K562 (cell line): ENCODE measurements at regions not wholly inside any gene's neighbourhood (a gene's known extent, or its start where the extent isn't known, plus 50 kb on each side); places are given as distances from the start of the nearest gene placed in this dataset.

Experiments used
- ATAC-seq: fragments of 200-7000 bp; cut with Tn5 transposase; 3 replicates; pipeline ENCODE4 v1.9.1; 2020; ENCODE audit warnings: moderate library complexity
- BruUV-seq: library from RNA; stranded (reverse); fragments of 400-500 nt; replicated peaks from 2 replicates; lab custom pipeline; 2021; lab: Mats Ljungman, UMichigan
- CTCF ChIA-PET: fragments of 300-600 bp; formaldehyde crosslinking; extraction: SDS; loops from one replicate; lab custom pipeline; 2021; ENCODE audit warnings: low intra/inter-chr PET ratio; lab: Yijun Ruan, JAX
- POLR2A ChIA-PET: fragments of 300-600, 350-650 bp; sonication (Branson Sonifier 250); formaldehyde crosslinking; extraction: SDS; loops from one replicate; lab custom pipeline; 2021; ENCODE audit warnings: antibody characterized with exemption, inconsistent platforms; lab: Yijun Ruan, JAX
- DNase-seq, 4 experiments: peaks; one replicate each; pipeline versions ENCODE4 v3.0.0 to v3.0.0-alpha.2; 2011 to 2018; ENCODE audit warnings: low spot score in 3 of 4, mixed read lengths in 3 of 4; ENCODE audit errors: extremely low read depth in 1 of 4
- FAIRE-seq: peaks from 2 replicates; lab custom pipeline; 2011; peaks lifted over from hg19 to GRCh38; lab: Jason Lieb, UNC
- H2AFZ ChIP-seq: 2 replicates; pipeline ENCODE4 v1.6.0; 2011; ENCODE audit warnings: low read depth, low read length, control low read depth, inconsistent platforms
- H3K27ac ChIP-seq: fragments of 200-600 bp; 3 replicates; pipeline ENCODE4 v1.8.0; 2011; ENCODE audit warnings: low read depth, mild to moderate bottlenecking, control low read depth, inconsistent platforms, low read length, moderate library complexity, mixed read lengths; ENCODE audit errors: extremely low read depth
- H3K27me3 ChIP-seq, 2 experiments: fragments of 300-600 bp in 1 of 2; 2 replicates in 1 of 2; 3 replicates in 1 of 2; pipeline versions ENCODE4 v1.6.0 to v1.8.0; 2011; ENCODE audit warnings: inconsistent platforms in 2 of 2, low read length in 2 of 2, mild to moderate bottlenecking in 1 of 2, mixed read lengths in 1 of 2, moderate library complexity in 1 of 2; ENCODE audit not compliant: control insufficient read depth in 2 of 2, insufficient read depth in 2 of 2
- H3K36me3 ChIP-seq: fragments of 300-600 bp; 3 replicates; pipeline ENCODE4 v1.8.0; 2011; ENCODE audit warnings: mild to moderate bottlenecking, low read length, inconsistent platforms; ENCODE audit not compliant: control insufficient read depth, insufficient read depth
- H3K4me1 ChIP-seq, 2 experiments: fragments of 200-600 bp in 1 of 2; replicated peaks in 1 of 2; 2 replicates in 1 of 2; 3 replicates in 1 of 2; pipeline versions ENCODE4 v1.5.1 to v1.8.0; 2011; ENCODE audit warnings: inconsistent platforms in 2 of 2, low read length in 2 of 2, mild to moderate bottlenecking in 1 of 2, mixed read lengths in 1 of 2, moderate library complexity in 1 of 2; ENCODE audit not compliant: control insufficient read depth in 2 of 2, insufficient read depth in 2 of 2
- H3K4me2 ChIP-seq: 2 replicates; pipeline ENCODE4 v1.6.1; 2011; ENCODE audit warnings: low read length, control low read depth, inconsistent platforms, mixed read lengths; ENCODE audit not compliant: insufficient read depth
- H3K4me3 ChIP-seq: fragments of 200-600 bp; sonication (generic), shearing (Covaris generic); 2 replicates; pipeline ENCODE4 v1.5.1; 2016; ENCODE audit warnings: control low read depth, inconsistent platforms
- H3K79me2 ChIP-seq: fragments of 200-600 bp; 3 replicates; pipeline ENCODE4 v1.8.0; 2011; ENCODE audit warnings: low read length, inconsistent platforms; ENCODE audit not compliant: control insufficient read depth, insufficient read depth
- H3K9ac ChIP-seq, 2 experiments: 2 replicates each; pipeline versions ENCODE4 v1.6.0 to v1.6.1; 2011; ENCODE audit warnings: low read depth in 2 of 2, low read length in 2 of 2, control low read depth in 1 of 2, inconsistent platforms in 1 of 2, mild to moderate bottlenecking in 1 of 2, mixed read lengths in 1 of 2; ENCODE audit not compliant: insufficient read depth in 1 of 2
- H3K9me1 ChIP-seq: one replicate; pipeline ENCODE4 v1.6.0; 2011; ENCODE audit warnings: inconsistent platforms, mild to moderate bottlenecking, low read length, moderate library complexity; ENCODE audit not compliant: control insufficient read depth, insufficient read depth
- H3K9me3 ChIP-seq: replicated peaks from 2 replicates; pipeline ENCODE4 v1.5.1; 2011; ENCODE audit warnings: low read depth, low read length, inconsistent platforms; ENCODE audit not compliant: control insufficient read depth, insufficient read depth
- H4K20me1 ChIP-seq: replicated peaks from 2 replicates; pipeline ENCODE4 v1.6.1; 2011; ENCODE audit warnings: low read length, inconsistent platforms, mixed read lengths; ENCODE audit not compliant: control insufficient read depth, insufficient read depth
- CREM ChIP-seq: IDR thresholded peaks from 2 replicates; pipeline ENCODE4 v1.6.1; 2014; ENCODE audit warnings: antibody characterized with exemption, low read depth
- DACH1 ChIP-seq: fragments of 450-650 bp; IDR thresholded peaks from 2 replicates; pipeline ENCODE4 v1.6.1; 2018; ENCODE audit not compliant: partially characterized antibody
- EGR1 ChIP-seq: fragments of 450-650 bp; conservative IDR thresholded peaks from 2 replicates; pipeline ENCODE4 v1.6.1; 2017; ENCODE audit warnings: mild to moderate bottlenecking
- FUS ChIP-seq: fragments of 200-400 bp; formaldehyde crosslinking; optimal IDR thresholded peaks from 2 replicates; pipeline ENCODE3; 2017; ENCODE audit warnings: low read depth, low read length
- MAFF ChIP-seq: IDR thresholded peaks from 2 replicates; pipeline ENCODE4 v1.6.1; 2012; ENCODE audit warnings: low read length, improper control_type of control experiment
- NCOA1 ChIP-seq: fragments of 450-650 bp; IDR thresholded peaks from 2 replicates; pipeline ENCODE4 v1.6.1; 2016; ENCODE audit warnings: low read depth
- SIX5 ChIP-seq, 2 experiments: IDR thresholded peaks; 2 replicates each; pipeline ENCODE4 v1.6.1; 2011; ENCODE audit warnings: low read length in 2 of 2, borderline replicate concordance in 1 of 2, low read depth in 1 of 2, mild to moderate bottlenecking in 1 of 2, moderate library complexity in 1 of 2; ENCODE audit not compliant: insufficient read depth in 1 of 2
- ZNF778 ChIP-seq: fragments of 450-650 bp; formaldehyde crosslinking; IDR thresholded peaks from 2 replicates; pipeline ENCODE4 v1.4.0; 2020; ENCODE audit warnings: mild to moderate bottlenecking, moderate library complexity
- WGBS: fragments of 100-300 bp; shearing (Covaris generic); methylation state at CpG from one replicate; pipeline ENCODE4 v1.1.6; 2016; ENCODE audit warnings: low coverage, mixed read lengths; ENCODE audit not compliant: insufficient coverage; ENCODE audit errors: missing lambda C conversion rate; 5-methylcytosine and 5-hydroxymethylcytosine counted together
- in situ Hi-C: fragments of 300-500 bp; cut with MboI; formaldehyde crosslinking; loops from 4 replicates; pipeline ENCODE4 v1.15.0; 2018; ENCODE audit warnings: inconsistent platforms, mixed read lengths
- intact Hi-C: fragments of 100-400 bp; cut with micrococcal nuclease; formaldehyde crosslinking; loops from 2 replicates; pipeline ENCODE4 v1.14.2; 2022
- TF ChIP-seq, protein P1 (sequence below): fragments of 250-450 bp; sonication (Bioruptor Pico); IDR thresholded peaks from 2 replicates; pipeline ENCODE4 v1.8.0; 2021; ENCODE audit warnings: mild to moderate bottlenecking, moderate library complexity
- TF ChIP-seq, protein P2 (sequence below): fragments of 250-450 bp; sonication (Bioruptor Pico); IDR thresholded peaks from 2 replicates; pipeline ENCODE4 v1.4.0; 2020; ENCODE audit warnings: mild to moderate bottlenecking
- TF ChIP-seq, protein P3 (sequence below): fragments of 250-450 bp; sonication (Bioruptor Pico); IDR thresholded peaks from 2 replicates; pipeline ENCODE4 v1.5.0; 2021

DNA sequence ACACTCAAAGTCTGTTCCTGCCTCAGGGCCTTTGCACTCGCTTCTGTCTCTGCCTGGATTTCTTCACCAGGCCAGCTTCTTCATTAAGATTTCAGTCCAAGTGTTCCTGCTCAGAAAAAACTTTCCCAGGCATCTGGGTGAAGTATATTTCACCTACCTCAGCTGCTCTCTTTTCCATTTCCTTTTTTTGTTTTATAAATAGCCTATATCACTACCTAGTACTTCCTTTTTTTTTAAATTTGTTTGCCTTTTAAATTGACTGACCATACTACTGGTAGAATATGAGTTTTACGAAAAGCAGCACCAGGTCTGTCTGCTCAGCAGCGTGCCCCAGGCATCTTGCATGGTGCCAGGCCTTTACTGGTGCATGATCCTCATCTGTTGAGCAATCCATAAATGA, 1064.4 kb downstream of the UQCRFS1 start (continued):
- no peak for TF ChIP-seq MAFF
- TF ChIP-seq DACH1: no peak
- no peak for TF ChIP-seq SIX5 (IDR thresholded peaks at IDR 0.05; ENCODE audit: borderline replicate concordance in 1 of 2, insufficient read depth in 1 of 2, low read depth in 1 of 2, low read length in 2 of 2)
- no peak for TF ChIP-seq CREM
- TF ChIP-seq, protein P1, sequence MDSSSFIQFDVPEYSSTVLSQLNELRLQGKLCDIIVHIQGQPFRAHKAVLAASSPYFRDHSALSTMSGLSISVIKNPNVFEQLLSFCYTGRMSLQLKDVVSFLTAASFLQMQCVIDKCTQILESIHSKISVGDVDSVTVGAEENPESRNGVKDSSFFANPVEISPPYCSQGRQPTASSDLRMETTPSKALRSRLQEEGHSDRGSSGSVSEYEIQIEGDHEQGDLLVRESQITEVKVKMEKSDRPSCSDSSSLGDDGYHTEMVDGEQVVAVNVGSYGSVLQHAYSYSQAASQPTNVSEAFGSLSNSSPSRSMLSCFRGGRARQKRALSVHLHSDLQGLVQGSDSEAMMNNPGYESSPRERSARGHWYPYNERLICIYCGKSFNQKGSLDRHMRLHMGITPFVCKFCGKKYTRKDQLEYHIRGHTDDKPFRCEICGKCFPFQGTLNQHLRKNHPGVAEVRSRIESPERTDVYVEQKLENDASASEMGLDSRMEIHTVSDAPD (CRISPR knock-in tag): no peak

DNA sequence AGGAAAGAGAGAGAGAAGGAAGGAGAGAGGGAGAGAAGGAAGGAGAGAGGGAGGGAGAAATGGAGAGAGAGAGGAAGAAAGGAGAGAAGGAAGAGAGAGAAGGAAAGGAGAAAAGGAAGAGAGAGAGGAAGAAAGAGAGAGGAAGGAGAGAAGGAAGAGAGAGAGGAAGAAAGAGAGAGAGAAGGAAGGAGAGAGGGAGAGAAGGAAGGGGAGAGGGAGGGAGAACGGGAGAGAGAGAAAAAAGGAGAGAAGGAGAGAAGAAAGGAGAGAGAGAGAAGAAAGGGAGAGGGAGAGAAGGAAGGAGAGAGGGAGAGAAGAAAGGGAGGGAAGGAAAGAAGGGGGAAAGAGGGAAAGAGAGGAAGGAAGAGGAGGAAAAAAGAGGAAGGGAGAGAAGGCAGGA, 1070.7 kb downstream of the UQCRFS1 start:
- Histone ChIP-seq H2AFZ (no peak overlapping the region), H4K20me1 (no peaks in the 10 kb centered on the region), H3K4me3 (no peak overlapping the region), H3K9me3 (no peaks in the 10 kb centered on the region), H3K36me3 (no peaks in the 10 kb centered on the region), H3K27me3 (no peaks in the 10 kb centered on the region), H3K4me1 (no peaks in the 10 kb centered on the region), H3K4me2 (no peak overlapping the region), H3K27ac (no peak overlapping the region), H3K9me1 (no peaks in the 10 kb centered on the region), H3K79me2 (no peaks in the 10 kb centered on the region), H3K9ac (no peak overlapping the region)
- TF ChIP-seq FUS (no peak), NCOA1 (no peak), ZNF778 (no peak), EGR1 (no peak), MAFF (no peak)
- TF ChIP-seq, protein P2, sequence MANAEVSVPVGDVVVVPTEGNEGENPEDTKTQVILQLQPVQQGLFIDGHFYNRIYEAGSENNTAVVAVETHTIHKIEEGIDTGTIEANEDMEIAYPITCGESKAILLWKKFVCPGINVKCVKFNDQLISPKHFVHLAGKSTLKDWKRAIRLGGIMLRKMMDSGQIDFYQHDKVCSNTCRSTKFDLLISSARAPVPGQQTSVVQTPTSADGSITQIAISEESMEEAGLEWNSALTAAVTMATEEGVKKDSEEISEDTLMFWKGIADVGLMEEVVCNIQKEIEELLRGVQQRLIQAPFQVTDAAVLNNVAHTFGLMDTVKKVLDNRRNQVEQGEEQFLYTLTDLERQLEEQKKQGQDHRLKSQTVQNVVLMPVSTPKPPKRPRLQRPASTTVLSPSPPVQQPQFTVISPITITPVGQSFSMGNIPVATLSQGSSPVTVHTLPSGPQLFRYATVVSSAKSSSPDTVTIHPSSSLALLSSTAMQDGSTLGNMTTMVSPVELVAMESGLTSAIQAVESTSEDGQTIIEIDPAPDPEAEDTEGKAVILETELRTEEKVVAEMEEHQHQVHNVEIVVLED (CRISPR knock-in tag): no peak
- TF ChIP-seq, protein P3, sequence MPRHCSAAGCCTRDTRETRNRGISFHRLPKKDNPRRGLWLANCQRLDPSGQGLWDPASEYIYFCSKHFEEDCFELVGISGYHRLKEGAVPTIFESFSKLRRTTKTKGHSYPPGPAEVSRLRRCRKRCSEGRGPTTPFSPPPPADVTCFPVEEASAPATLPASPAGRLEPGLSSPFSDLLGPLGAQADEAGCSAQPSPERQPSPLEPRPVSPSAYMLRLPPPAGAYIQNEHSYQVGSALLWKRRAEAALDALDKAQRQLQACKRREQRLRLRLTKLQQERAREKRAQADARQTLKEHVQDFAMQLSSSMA (CRISPR knock-in tag): no peak
- intact Hi-C loops: no loop called here
- no peak for ATAC-seq
- no peak for FAIRE-seq
- DNase-seq: no peak
- no CpG with 5 or more reads among the region's 1 CpG for WGBS
- BruUV-seq: no TSS peak
- POLR2A ChIA-PET: no interaction called here
- CTCF ChIA-PET: no interaction called here
- in situ Hi-C loops: no loop called here
